GM23338 (cell line): ENCODE measurements at regions not wholly inside any gene's neighbourhood (a gene's known extent, or its start where the extent isn't known, plus 50 kb on each side); places are given as distances from the start of the nearest gene placed in this dataset.

ENCODE experiments used
- ATAC-seq: fragments of 200-7000 bp; cut with Tn5 transposase; 3 replicates; pipeline ENCODE4 v1.9.1; 2020
- DNase-seq: peaks from one replicate; pipeline ENCODE4 v3.0.0-alpha.2; 2015; ENCODE audit warnings: low spot score
- H2AFZ ChIP-seq: fragments of 200-600 bp; sonication (generic); 2 replicates; pipeline ENCODE4 v1.8.0; 2016; ENCODE audit warnings: antibody characterized with exemption, mild to moderate bottlenecking, moderate library complexity
- H3F3A ChIP-seq: fragments of 200-600 bp; sonication (generic); replicated peaks from 2 replicates; pipeline ENCODE4 v1.8.0; 2017; ENCODE audit warnings: antibody characterized with exemption, mixed run types, low read depth
- H3K27ac ChIP-seq: fragments of 200-600 bp; sonication (generic); 2 replicates; pipeline ENCODE4 v1.6.1; 2016; ENCODE audit warnings: low read depth
- H3K27me3 ChIP-seq: fragments of 200-600 bp; sonication (generic); 2 replicates; pipeline ENCODE4 v1.8.0; 2016; ENCODE audit warnings: mild to moderate bottlenecking, mixed run types, moderate library complexity; ENCODE audit not compliant: insufficient read depth
- H3K36me3 ChIP-seq: fragments of 200-600 bp; sonication (generic); 2 replicates; pipeline ENCODE4 v1.8.0; 2016; ENCODE audit warnings: mild to moderate bottlenecking; ENCODE audit not compliant: insufficient read depth
- H3K4me1 ChIP-seq: fragments of 200-600 bp; sonication (generic); 2 replicates; pipeline ENCODE4 v1.8.0; 2016; ENCODE audit warnings: mild to moderate bottlenecking, moderate library complexity; ENCODE audit not compliant: insufficient read depth
- H3K4me2 ChIP-seq: fragments of 200-600 bp; sonication (generic); 2 replicates; pipeline ENCODE4 v1.7.1; 2017; ENCODE audit warnings: mixed run types
- H3K4me3 ChIP-seq: fragments of 200-600 bp; sonication (generic); 2 replicates; pipeline ENCODE4 v1.6.1; 2016; ENCODE audit warnings: mixed run types
- H3K79me2 ChIP-seq: fragments of 200-600 bp; sonication (generic); replicated peaks from 2 replicates; pipeline ENCODE4 v1.8.0; 2017; ENCODE audit warnings: mild to moderate bottlenecking; ENCODE audit not compliant: insufficient read depth
- H3K9me2 ChIP-seq: fragments of 200-600 bp; sonication (generic); 2 replicates; pipeline ENCODE4 v1.8.0; 2017; ENCODE audit not compliant: insufficient read depth
- H4K20me1 ChIP-seq: fragments of 200-600 bp; sonication (generic); replicated peaks from 2 replicates; pipeline ENCODE4 v1.8.0; 2017; ENCODE audit warnings: mild to moderate bottlenecking; ENCODE audit not compliant: insufficient read depth
- H3K27ac Mint-ChIP-seq: 2 replicates; pipeline ENCODE4 v1.8.0; 2020; ENCODE audit warnings: inconsistent platforms, mild to moderate bottlenecking, moderate library complexity, mixed read lengths
- H3K27me3 Mint-ChIP-seq: 3 replicates; pipeline ENCODE4 v1.8.0; 2022; ENCODE audit warnings: low read depth, mild to moderate bottlenecking, moderate library complexity, mixed read lengths, inconsistent platforms; ENCODE audit not compliant: insufficient read depth, poor library complexity
- H3K36me3 Mint-ChIP-seq: 3 replicates; pipeline ENCODE4 v1.8.0; 2021; ENCODE audit warnings: low read depth, mild to moderate bottlenecking, inconsistent platforms, moderate library complexity, mixed read lengths
- H3K4me1 Mint-ChIP-seq: 3 replicates; pipeline ENCODE4 v1.8.0; 2020; ENCODE audit warnings: mild to moderate bottlenecking, inconsistent platforms, mixed read lengths
- H3K4me3 Mint-ChIP-seq: 3 replicates; pipeline ENCODE4 v1.8.0; 2021; ENCODE audit warnings: moderate library complexity, mild to moderate bottlenecking, inconsistent platforms, mixed read lengths
- H3K9me3 Mint-ChIP-seq: 3 replicates; pipeline ENCODE4 v1.8.0; 2020; ENCODE audit warnings: moderate library complexity, mild to moderate bottlenecking, inconsistent platforms, mixed read lengths
- CREB1 ChIP-seq: fragments of 250-450 bp; sonication (Bioruptor Pico); IDR thresholded peaks from 2 replicates; pipeline ENCODE4 v1.5.0; 2020; ENCODE audit warnings: low read depth, mild to moderate bottlenecking, moderate library complexity
- EZH2phosphoT487 ChIP-seq: fragments of 200-600 bp; sonication (generic); IDR thresholded peaks from one replicate; pipeline ENCODE4 v1.8.1; 2018; ENCODE audit warnings: antibody characterized with exemption; ENCODE audit not compliant: unreplicated experiment
- ZNF331 ChIP-seq: fragments of 250-450 bp; sonication (Bioruptor Pico); IDR thresholded peaks from 2 replicates; pipeline ENCODE4 v1.5.0; 2020; ENCODE audit warnings: low read depth, mild to moderate bottlenecking, moderate library complexity
- ZNF462 ChIP-seq: fragments of 250-450 bp; sonication (Bioruptor Pico); IDR thresholded peaks from 2 replicates; pipeline ENCODE4 v1.5.0; 2020; ENCODE audit warnings: mild to moderate bottlenecking, moderate library complexity
- TF ChIP-seq, protein P1 (sequence below): IDR thresholded peaks from 2 replicates; pipeline ENCODE4 v1.6.1; 2016; ENCODE audit warnings: antibody characterized with exemption
- TF ChIP-seq, protein P2 (sequence below), 2 experiments: fragments of 200-600 bp in 1 of 2; sonication (generic) in 1 of 2; conservative IDR thresholded peaks; 2 replicates each; pipeline versions ENCODE4 v1.5.1 to v1.6.1; 2016 to 2017; ENCODE audit warnings: antibody characterized with exemption in 2 of 2, low read depth in 2 of 2, mild to moderate bottlenecking in 2 of 2, moderate library complexity in 1 of 2

DNA sequence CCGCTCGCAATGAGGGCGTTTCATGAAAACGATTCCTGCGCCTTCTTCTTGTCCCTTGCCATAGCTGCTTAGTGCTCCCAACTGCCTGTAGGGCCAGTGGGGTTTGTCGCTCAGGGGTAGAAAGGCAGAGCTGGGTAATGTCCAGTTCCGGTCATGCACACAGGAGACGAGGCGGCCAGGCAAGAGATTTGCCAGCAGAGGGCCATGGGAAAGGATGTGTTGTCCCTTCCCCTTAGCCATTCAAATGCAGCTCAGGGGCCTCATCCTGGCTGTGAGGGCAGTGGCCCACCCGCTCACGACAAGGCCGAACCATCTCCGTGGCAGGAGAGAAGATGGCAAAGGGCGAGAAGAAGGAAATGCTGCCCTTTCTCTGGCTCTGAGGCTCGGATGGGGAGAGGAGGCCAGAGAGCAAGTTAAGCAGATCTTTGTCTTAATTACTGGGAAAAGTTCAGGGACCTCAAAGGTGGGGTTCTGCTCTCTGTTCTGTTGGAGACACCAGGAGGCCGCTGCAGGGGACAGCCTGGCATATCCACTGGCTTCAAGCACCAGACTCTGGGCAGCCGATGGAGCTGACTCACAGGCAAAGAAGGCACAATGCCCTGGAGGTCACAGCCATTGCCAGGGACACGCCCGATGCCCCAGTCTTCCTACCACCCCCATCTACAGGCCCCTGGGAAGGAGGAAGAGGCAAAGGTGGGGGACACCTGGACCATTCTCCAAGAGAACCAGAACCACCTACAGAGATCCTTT, 534.8 kb upstream of the MGMT start (continued):
- TF ChIP-seq ZNF462 (CRISPR knock-in tag): no peak
- TF ChIP-seq, protein P1, sequence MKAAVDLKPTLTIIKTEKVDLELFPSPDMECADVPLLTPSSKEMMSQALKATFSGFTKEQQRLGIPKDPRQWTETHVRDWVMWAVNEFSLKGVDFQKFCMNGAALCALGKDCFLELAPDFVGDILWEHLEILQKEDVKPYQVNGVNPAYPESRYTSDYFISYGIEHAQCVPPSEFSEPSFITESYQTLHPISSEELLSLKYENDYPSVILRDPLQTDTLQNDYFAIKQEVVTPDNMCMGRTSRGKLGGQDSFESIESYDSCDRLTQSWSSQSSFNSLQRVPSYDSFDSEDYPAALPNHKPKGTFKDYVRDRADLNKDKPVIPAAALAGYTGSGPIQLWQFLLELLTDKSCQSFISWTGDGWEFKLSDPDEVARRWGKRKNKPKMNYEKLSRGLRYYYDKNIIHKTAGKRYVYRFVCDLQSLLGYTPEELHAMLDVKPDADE: no peak

- no peaks in the 10 kb centered on the region; the same call in 1 of the 2 replicates for H3K4me1 ChIP-seq
- ATAC-seq (no peak), DNase-seq (no peak)
- no peak overlapping the region for H3K4me3 ChIP-seq
- peaks cover 6% of the 10 kb centered on the region for H3K4me1 Mint-ChIP-seq
- H3K36me3 ChIP-seq: no peaks in the 10 kb centered on the region
- H3K27me3 Mint-ChIP-seq: peaks cover 6% of the 10 kb centered on the region
- no peaks in the 10 kb centered on the region for H3K27me3 ChIP-seq
- H3K4me2 ChIP-seq: no peak overlapping the region
- H4K20me1 ChIP-seq: no peaks in the 10 kb centered on the region
- H3F3A ChIP-seq: no peaks in the 10 kb centered on the region
- H3K9me3 Mint-ChIP-seq: no peaks in the 10 kb centered on the region
- H3K79me2 ChIP-seq: no peaks in the 10 kb centered on the region
- H3K27ac Mint-ChIP-seq: no peak overlapping the region
- H3K9me2 ChIP-seq: 0 out of 2 replicates have a peak, but pooled peaks cover 3% of the 10 kb centered on the region
- H3K27ac ChIP-seq: no peak overlapping the region
- H2AFZ ChIP-seq: no peak overlapping the region
- no peak overlapping the region for H3K4me3 Mint-ChIP-seq
- H3K36me3 Mint-ChIP-seq: no peaks in the 10 kb centered on the region
- TF ChIP-seq EZH2phosphoT487 (no peak), ZNF331 (CRISPR knock-in tag) (no peak), CREB1 (CRISPR knock-in tag) (no peak)
- TF ChIP-seq, protein P2, sequence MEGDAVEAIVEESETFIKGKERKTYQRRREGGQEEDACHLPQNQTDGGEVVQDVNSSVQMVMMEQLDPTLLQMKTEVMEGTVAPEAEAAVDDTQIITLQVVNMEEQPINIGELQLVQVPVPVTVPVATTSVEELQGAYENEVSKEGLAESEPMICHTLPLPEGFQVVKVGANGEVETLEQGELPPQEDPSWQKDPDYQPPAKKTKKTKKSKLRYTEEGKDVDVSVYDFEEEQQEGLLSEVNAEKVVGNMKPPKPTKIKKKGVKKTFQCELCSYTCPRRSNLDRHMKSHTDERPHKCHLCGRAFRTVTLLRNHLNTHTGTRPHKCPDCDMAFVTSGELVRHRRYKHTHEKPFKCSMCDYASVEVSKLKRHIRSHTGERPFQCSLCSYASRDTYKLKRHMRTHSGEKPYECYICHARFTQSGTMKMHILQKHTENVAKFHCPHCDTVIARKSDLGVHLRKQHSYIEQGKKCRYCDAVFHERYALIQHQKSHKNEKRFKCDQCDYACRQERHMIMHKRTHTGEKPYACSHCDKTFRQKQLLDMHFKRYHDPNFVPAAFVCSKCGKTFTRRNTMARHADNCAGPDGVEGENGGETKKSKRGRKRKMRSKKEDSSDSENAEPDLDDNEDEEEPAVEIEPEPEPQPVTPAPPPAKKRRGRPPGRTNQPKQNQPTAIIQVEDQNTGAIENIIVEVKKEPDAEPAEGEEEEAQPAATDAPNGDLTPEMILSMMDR (conservative IDR thresholded peaks at IDR 0.05; ENCODE audit: low read depth in 2 of 2): no peak
These were observed 532.5 kb upstream of the MGMT start for GRCh38 chr10:128934492-128934891.
